SK-MEL-5 (cell line): ENCODE measurements at regions not wholly inside any gene's neighbourhood (a gene's known extent, or its start where the extent isn't known, plus 50 kb on each side); places are given as distances from the start of the nearest gene placed in this dataset.
"Not testable (repeated sequence)": the region's sequence is repeated elsewhere in the genome, so short reads cannot be mapped to it uniquely, and the experiment has no call there.

Source experiments
- DNase-seq: peaks from one replicate; pipeline ENCODE4 v3.0.0-alpha.2; 2016; ENCODE audit warnings: low read depth, low spot score
- in situ Hi-C: cut with HindIII; loops from 2 replicates; pipeline ENCODE4 v1.10.0; 2016; ENCODE audit warnings: low sequenced_read_pairs, high pct_unique_total_duplicates, low pct_unique_long_range_greater_than_20kb

DNA sequence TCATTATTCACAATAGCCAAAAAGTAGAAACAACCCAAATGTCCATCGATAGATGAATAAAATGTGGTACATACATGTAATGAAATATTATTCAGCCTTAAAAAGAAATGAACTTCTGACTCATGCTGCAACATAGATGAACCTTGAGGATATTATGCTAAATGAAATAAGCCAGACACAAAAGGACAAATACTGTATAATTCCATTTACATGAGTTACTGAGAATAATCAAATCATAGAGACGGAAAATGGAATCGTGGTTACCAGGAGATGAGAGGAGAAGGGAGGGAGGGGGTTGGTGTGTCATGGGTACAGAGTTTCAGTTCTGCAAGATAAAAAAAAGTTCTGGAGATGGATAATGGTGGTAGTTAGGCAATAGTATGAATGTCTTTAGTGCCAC is 184.1 kb downstream of the PSMG1 start:
- no peak for DNase-seq
- in situ Hi-C loops = no loop called here

DNA sequence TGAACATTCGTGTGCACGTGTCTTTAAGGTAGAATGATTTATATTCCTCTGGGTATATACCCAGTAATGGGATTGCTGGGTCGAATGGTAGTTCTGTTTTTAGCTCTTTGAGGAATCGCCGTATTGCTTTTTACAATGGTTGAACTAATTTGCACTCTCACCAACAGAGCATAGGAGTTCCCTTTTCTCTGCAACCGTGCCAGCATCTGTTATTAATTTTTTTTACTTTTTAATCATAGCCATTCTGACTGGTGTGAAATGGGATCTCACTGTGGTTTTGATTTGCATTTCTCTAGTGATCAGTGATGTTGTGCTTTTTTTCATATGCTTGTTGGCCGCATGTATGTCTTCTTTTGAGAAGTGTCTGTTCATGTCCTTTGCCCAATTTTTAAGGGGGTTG is 185.0 kb downstream of the PSMG1 start:
- DNase-seq, in situ Hi-C loops: not testable (repeated sequence)

DNA sequence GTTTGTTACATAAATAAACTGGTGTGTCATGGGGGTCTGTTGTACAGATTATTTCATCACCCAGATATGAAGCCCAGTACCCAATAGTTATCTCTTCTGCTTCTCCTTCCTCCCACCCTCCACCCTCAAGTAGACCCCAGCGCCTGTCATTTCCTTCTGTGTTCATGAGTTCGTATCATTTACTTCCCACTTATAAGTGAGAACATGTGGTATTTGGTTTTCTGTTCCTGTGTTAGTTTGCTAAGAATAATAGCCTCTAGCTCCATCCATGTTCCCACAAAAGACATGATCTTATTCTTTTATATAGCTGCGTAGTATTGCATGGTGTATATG is 185.4 kb downstream of the PSMG1 start:
- DNase-seq, in situ Hi-C loops: not testable (repeated sequence)

DNA sequence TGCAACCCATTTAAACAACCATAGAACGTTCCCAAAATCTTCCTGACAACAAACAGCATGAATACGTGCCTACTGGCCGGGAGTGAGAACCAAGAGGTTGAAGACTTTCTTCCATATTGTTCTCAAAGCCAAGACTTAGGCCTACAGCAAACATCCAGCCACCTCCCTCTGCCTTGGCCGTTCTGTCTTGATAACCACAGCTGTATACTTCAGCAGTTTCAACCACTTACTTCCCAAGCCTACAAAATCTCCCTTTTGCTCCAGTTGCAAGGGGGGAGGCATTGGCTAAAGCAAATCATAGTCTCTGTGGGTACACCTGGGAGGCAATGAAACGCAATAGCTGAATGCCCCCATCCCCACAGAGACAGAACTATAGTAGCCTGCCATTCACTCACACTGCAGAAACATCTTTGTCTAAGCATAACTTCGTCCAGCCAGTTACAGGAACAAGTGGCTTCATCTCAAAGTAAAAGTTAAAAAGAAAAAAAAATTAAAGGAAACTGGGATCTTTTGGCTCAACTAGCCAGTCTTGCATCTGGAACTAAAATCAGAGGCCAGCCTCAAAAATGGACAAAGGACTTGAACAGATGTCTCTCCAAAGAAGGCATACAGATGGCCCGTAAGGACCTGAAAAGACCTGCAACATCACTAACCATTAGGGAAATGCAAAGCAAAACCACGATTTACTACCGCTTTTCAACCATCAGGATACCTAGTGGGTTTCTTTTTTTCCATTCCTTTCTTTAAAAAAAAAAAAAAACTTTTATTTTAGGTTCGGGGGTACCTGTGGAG is 186.0 kb downstream of the PSMG1 start:
- no peak for DNase-seq
- in situ Hi-C loops = no loop called here

DNA sequence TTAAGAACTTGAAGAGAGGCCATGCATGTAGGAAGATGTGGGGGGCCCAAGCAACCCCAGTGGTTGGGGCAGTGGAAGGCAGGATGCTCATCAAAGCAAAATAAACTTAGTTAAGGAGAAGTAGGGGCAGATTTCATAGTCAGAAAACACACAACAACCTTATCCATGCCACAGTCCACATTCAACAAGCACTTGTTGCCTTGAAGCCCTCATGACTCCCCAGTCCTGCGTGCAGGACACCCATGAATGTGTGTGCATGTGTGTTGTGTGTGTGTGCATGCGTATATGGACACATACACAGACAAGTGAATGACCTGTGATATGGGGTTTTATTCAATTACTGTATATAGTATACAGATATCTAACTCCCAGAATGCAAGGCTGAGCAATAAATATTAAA is 186.9 kb downstream of the PSMG1 start:
- no peak for DNase-seq
- in situ Hi-C loops = no loop called here

DNA sequence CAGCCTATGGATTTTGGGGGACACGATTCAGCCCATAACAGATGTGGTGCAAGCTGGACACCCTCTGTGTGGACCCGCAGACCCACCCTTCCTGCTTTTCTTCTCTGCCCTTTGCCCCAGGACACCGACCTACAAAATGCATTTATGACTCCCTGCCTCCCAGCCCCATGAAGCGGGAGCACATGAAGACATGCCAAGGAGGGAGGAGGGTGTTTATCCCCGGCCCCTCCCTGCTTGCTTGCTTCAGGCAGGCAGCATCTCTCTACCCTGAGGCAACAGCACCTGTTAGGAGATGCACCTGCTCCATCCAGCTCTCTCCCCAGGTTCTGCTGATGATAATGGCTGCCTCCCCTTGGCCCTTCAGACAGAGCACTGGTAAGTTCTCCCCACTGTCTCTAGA is 187.5 kb downstream of the PSMG1 start:
- DNase-seq = no peak
- in situ Hi-C loops = no loop called here

DNA sequence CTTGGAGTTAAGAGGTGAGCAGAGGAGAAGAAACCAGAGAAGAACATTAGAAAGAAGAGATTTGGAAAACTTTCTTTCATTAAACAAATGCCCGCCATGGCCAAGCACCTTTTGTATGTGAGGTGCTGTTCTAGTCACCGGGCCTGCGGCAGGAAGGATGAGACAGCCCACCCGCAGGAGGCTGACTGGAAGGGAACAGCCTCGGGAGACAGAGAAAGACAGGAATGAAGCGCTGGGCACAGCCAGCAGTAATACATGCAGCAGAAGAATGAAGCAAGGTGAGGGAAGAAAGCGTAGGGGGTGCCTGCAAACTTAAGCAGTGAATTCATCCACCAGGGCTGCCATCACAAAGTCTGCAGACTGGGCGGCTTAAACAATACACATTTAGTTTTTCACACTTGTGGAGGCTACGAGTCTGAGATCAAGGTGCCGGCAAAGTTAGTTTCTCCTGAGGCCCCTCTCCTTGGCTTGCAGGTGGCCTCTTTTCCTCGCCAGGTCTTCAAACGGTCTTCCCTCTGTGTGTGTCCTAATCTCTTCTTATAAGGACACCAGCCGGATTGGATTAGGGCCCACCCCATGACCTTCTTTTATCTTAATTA is 188.1 kb downstream of the PSMG1 start:
- DNase-seq = no peak
- in situ Hi-C loops = no loop called here

DNA sequence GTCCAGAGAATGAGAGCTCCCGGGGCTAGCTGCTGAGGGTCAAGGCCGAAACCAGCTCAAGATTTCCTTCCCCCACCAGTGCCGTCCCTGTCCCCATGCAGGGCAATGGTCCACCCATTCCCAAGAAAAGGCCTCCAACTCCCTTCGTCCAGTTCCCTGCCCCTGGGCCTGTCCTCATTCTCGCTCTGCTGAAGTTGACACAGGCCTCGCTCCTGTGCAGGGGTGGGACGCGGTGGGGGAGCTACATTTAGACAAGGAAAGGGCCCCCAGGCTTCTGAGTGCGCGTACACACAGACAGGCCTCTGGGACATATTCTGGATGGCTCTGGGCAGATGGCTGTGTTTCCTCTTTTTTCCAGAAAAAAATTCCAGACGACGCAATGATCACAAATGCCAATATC is 188.3 kb downstream of the ETS2 start:
- in situ Hi-C loops = no loop called here
- no peak for DNase-seq

DNA sequence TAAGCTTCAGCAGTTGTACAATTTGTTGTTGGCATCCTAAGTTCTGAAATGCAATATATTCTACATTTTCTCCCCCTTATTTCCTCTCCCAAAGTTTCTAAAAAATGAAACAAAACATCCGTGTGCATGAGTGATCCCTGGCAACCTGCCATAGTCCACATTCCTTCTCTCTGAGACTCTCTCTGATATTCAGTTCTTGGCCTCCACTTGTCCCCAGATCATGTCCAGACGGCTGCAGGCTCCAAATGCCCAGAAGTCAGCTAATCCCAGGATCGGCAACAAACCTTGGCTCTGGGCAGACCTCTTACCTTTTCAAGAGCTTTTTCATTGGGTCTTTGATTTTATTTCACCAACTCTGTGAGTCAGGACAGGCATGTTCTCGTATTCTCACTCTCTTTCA is 187.8 kb downstream of the ETS2 start:
- DNase-seq = no peak
- in situ Hi-C loops = no loop called here

DNA sequence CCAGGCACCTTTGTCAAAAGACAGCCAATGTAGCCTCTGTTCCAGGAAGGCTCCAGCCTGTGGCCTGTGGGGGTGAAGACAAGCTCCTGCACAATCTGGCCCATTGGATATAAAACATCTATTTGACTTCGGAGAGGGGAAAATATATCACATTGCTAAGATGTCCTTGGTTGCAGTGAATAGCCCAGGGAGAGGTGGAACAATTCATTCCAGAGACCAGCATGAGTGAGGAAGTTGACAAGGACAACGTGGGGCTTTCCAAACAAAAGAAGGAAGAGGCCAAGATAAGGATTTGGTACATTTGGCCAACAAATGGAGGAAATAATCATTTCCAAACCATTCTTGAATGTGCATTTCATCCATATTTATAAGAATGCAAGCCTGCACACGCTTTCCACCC is 187.0 kb downstream of the ETS2 start:
- in situ Hi-C loops = no loop called here
- DNase-seq = no peak

DNA sequence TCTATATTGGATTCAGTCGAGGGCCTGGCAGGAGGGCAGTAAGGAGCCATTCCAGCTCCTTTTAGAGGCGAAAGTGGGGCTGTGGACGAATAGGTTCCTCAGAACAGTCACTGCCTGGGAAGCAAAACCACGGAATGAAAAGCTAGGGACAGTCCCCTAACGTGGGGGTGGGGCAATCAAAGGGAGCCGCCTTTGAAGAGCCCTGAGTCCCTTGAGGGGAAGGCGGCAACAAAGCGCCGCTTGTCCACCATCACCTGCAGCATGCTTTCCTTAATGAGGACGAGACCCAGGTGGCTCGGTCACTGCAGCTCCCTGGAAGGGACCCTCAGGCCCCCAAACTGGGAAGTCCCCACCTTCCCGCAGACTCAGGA is 184.7 kb downstream of the ETS2 start:
- in situ Hi-C loops = no loop called here
- no peak for DNase-seq

DNA sequence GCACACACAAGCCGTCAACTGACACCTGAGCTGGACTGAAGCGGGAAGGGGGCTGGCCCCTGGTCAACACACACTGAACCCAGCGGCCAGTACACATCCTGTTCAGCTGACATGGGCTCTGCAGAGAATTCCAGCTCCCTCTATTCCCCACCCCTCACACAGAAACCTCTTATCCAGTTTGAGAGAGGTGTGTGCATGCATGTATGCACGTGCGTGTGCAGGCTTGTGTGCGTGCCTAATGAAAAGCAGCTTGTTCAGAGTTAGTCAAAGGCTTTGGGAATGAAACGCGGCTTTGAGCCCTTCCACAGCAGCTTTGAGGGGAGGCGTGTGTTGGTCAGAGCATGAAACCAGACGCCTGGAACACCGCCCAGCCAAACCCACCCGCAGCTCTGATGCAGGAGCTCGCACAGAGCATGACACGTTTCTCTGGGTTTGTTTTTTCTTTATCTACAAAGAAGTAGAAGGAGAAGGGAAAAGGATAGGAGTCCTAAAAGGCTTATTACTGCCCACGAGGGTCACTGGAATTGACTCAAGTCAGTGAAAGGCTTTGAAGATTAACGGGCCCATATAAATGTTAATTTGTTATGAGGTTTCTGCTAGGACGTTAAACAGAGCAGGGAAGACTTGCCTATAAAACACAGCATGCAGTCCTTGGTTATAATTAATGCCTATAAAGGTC is 184.2 kb downstream of the ETS2 start:
- in situ Hi-C loops = no loop called here
- no peak for DNase-seq

DNA sequence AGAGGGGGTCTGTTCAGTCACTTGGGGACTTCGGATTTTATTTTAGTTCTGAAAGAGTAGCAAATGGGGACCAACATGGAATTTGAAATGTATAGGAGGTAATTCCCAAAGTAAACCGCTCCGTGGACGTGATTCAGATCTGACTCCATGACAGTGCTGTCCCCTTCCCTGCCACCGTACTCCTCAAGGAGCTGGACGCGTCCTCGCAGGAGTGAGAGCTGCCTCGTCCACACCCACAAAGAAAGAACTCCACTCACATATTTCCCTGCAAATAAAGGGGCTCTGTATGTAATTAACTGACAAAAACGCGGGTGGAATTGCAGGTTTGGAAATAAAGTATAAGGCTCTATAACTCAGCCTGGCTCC is 183.6 kb downstream of the ETS2 start:
- DNase-seq = no peak
- in situ Hi-C loops = no loop called here

DNA sequence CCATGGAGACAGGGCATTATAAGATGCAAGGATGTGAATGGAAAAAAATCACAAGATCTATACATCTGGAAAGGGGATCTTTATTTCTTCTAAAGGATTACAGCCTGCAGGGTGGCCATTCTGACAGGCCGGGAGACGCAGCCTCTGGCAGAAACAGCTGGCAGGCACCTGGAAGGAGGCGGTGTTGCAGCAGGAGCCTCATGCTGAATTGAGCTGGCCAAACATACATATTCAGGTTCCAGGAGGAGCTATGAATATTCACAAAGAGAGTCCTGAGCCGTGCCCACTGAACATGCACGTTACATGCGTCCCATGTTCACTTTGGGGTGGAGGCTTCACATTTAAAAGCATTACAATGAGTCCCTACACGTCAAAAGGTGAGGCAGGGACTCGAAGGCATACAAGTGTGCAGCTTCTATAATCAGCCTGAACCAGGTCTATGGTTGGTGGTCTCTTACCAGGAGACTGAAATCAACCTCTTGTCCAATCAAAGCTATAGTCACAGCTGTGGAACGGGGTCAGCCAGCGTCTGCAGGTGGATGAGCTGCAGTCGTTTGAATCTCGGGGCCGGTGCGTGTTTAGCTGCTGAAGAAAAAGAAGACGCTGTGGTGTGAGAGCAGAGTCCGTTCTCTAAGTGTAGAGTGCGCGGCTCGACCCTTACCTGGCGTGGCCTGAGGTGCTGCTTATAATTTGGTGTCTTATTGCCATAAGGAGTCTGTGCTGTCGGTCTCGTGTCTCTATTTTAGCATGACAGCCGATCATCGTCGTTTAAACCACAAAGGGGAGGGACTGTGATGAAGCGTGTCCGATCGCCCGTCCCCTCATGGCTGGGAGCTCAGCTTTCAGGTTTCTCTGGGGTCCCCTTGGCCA is 183.0 kb downstream of the ETS2 start:
- DNase-seq = no peak
- in situ Hi-C loops = no loop called here

DNA sequence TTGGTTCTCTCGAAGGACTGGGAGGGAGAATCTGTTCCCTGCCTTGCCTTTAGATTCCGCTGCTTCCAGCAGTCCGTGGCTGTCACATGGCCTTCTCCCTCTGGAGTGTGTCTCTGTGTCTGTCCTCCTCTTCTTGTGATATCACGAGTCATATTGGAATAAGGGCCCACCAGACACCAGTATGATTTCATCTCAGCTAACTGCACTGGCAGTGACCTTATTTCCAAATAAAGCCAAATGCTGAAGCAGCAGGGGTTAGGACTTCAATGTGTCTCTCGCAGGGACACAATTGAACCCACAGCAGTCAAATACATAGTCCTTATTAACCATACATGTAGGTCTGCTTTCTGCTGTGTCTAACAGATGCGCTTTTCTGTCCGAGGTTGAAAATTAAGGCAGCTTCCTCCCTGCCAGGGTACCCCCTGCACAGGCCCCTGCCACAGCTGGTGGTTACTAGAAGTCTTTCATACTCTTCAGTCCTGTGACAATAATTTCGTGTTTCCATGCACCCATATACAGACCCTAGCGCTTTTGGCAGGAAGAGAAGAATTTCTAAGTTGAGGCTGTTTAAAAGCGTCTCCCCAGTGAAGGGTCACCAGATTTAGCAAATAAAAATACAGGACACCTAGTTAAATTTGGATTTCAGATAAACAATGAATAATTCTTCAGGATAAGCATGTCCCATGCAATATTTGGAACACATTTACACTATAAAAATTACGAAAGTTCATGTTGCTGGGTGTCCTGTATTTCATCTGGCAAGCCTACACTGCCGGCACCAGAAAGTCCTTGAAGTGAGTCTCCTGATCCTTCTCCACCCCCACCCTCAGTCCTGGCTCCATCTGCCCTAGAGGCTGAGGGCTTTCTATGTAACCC is 182.1 kb downstream of the ETS2 start:
- in situ Hi-C loops = no loop called here
- DNase-seq = no peak

DNA sequence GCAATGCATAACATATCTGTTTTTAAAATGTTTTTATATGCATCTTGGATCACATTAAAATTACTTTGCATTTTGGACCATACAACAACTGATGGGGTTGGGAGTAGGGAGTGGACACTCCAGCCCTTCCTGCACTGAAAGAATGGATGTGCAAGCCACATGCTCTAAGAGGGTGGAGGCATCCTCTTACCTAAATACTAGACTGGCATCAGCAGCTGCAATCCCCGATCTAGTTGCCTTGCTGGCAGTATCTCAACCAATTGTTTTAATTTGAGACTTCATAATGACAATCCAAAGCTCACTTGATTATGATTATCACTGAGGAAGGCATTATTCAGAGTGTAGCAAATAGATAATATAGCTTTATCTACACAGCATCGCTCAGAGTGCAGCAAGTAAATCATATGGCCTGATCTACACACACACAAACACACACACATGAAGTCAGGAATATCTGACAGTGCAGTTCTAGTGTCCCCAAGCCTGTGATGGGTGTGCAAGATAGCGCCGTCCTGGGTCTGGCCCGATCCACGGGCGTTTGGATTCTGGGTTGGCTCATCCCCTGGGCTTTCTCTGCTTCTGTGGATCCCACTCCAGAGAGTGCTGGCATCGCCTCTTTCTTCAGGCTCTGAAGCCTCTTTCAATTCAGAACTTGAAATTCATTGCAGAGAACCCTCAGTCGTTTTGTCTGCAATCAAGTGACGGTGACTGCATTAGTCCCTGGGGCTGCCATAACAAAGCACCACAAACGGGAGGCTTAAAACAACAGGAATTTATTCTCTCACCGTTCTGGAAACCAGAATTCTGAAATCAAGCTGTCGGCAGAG is 181.3 kb downstream of the ETS2 start:
- DNase-seq = no peak
- in situ Hi-C loops = no loop called here

DNA sequence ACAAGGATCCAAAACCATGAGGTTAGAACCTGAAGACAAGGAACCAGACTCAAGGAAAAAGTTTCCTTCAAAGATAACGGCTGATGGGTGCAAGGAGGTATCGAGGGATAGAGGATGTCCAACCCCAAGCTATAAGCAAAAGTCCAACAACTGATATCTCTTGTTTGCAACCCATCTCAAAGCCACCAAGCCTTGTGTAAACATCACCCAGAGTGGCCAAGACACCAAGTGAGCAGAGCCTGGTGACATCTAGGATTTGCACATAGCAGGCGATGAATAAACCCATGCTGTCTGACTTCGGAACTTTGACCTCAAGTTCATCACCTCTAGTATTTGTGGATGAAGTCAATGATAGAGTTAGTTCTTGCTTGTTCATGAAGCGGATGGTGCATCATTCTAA is 180.7 kb downstream of the ETS2 start:
- in situ Hi-C loops = no loop called here
- no peak for DNase-seq
